Heart left ventricle (tissue), 13 donors: ENCODE measurements at regions not wholly inside any gene's neighbourhood (a gene's known extent, or its start where the extent isn't known, plus 50 kb on each side); places are given as distances from the start of the nearest gene placed in this dataset.

ENCODE experiments used
- CTCF ChIP-seq, 12 donors: fragments of 200-600 bp; sonication (generic) in 4 of 12; IDR thresholded peaks; one replicate each; pipeline versions ENCODE4 v1.5.0 to v1.8.0; 2018 to 2022; ENCODE audit warnings: antibody characterized with exemption in 12 of 12, mild to moderate bottlenecking in 5 of 12
- POLR2A ChIP-seq, 2 donors: fragments of 450-650 bp; IDR thresholded peaks; one replicate each; pipeline ENCODE4 v1.6.1; 2017; ENCODE audit warnings: antibody characterized with exemption in 2 of 2, mild to moderate bottlenecking in 2 of 2, moderate library complexity in 2 of 2
- donor health status: ischemic (EF 13 %, LVEDD 7.1; RV severe dilation, severe dysfunction).
- donor health status: DM: no; HTN: yes; CAD: no.
- donor health status: DM: no; HTN: no; CAD: no.
- donor health status: ischemic (EF 25% LVEDD 6.9; RV normal size, moderate dysfunction).
- donor health status: ischemic (EF 25% LVEDD 5.7; RV mildly dilated, moderate dysfunction).
- donor health status: ischemic (EF 35%, LVEDD 5.7; RV mildly dilated, moderate dysfunction).
- donor health status: nonischemic (EF 11% LVEDD 7.7; RV severe dilation, severe dysfunction).
- donor health status: DM: yes; HTN: yes; CAD: no.
- donor health status: PGD.
- donor health status: ischemic (EF 29% LVEDD 5.4; RV normal size, mild dysfunction).
- donor health status: nonischemic (EF 23%, LVEDD 6.1; RV moderate dilation, normal function).

GRCh38 chr10:117670116-117670904 is 127.8 kb downstream of the EMX2 start:
- TF ChIP-seq CTCF (IDR thresholded peaks at IDR 0.05), result no peak
- no peak for TF ChIP-seq POLR2A (IDR thresholded peaks at IDR 0.05)
